ENCODE measurements at regions not wholly inside any gene's neighbourhood (a gene's known extent, or its start where the extent isn't known, plus 50 kb on each side); places are given as distances from the start of the nearest gene placed in this dataset.

DNA sequence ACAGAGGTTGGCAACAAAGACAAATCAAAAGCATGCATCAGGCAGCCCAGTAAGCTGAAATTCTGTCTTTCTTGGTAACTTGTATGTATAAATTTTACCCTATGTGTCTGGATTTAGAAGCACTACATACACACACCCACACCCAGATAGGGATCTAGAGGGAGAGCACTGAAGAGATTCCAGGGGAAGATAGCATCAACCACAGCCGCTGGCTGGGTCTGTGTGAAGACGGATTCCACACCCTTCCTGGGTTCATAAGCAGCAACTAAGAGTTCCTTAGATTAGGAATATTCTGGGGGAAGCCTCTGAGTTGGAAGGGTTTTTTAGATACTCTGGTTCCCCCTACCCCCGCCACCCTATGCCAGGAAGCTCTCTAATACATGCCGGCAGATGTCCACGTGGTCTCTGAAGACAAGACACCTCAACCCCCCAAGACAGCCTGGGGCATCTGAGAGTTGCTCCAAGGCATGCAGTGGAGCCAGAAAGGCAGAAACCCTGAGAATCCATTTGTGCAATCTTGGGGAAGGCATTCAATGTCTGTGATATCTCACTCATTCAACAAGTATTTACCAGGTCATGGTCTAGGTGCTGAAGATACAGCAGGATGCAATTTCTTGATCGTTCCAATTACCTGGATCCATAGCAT, 86.4 kb downstream of the NOG start:
- no peak overlapping the region for H3K27ac ChIP-seq
- 51 to 62% (median 52%) methylated on average over 6 of the region's 6 CpGs for WGBS, 3 donors
- intact Hi-C loops (cut with DNase I) = no loop called here
- no peaks in the 10 kb centered on the region for H3K36me3 ChIP-seq
- no peak for DNase-seq
- H3K4me1 ChIP-seq (ENCODE audit: insufficient read depth) = peaks cover 2% of the 10 kb centered on the region
- H3K27me3 ChIP-seq = no peaks in the 10 kb centered on the region
- no peak overlapping the region for H3K4me3 ChIP-seq
- TF ChIP-seq, protein P1, sequence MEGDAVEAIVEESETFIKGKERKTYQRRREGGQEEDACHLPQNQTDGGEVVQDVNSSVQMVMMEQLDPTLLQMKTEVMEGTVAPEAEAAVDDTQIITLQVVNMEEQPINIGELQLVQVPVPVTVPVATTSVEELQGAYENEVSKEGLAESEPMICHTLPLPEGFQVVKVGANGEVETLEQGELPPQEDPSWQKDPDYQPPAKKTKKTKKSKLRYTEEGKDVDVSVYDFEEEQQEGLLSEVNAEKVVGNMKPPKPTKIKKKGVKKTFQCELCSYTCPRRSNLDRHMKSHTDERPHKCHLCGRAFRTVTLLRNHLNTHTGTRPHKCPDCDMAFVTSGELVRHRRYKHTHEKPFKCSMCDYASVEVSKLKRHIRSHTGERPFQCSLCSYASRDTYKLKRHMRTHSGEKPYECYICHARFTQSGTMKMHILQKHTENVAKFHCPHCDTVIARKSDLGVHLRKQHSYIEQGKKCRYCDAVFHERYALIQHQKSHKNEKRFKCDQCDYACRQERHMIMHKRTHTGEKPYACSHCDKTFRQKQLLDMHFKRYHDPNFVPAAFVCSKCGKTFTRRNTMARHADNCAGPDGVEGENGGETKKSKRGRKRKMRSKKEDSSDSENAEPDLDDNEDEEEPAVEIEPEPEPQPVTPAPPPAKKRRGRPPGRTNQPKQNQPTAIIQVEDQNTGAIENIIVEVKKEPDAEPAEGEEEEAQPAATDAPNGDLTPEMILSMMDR (IDR thresholded peaks at IDR 0.05) = no peak
- TF ChIP-seq EP300 (IDR thresholded peaks at IDR 0.05) (no peak), POLR2A (IDR thresholded peaks at IDR 0.05) (no peak)
- H3K9me3 ChIP-seq = no peaks in the 10 kb centered on the region

DNA sequence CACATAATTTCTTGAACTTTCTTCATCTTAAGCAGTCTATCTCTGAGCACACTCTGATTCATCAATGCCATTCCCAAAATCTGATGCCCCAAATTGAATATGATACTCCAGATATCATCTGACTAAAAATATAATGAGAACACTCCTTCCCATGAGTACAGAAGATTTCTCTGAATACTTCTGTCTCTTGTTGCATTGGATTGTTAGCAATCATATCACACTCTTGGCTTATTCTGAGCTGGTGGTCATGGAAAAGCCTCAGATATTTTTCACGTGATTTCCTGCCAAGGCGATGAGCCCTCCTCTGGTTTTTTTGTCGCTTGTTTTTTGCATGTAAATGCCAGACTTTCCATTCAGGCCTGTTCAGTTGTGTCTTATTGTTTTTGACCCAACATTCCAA, 87.2 kb downstream of the NOG start:
- H3K4me3 ChIP-seq = no peak overlapping the region
- intact Hi-C loops (cut with DNase I) = no loop called here
- no peak for TF ChIP-seq EP300 (IDR thresholded peaks at IDR 0.05)
- no peak for TF ChIP-seq POLR2A (IDR thresholded peaks at IDR 0.05)
- TF ChIP-seq, protein P1 (IDR thresholded peaks at IDR 0.05) = no peak
- DNase-seq = no peak
- no peaks in the 10 kb centered on the region for H3K9me3 ChIP-seq
- H3K4me1 ChIP-seq (ENCODE audit: insufficient read depth) = peaks cover 2% of the 10 kb centered on the region
- whole genome bisulfite sequencing, 3 donors = 59 to 69% (median 64%) methylated on average over 3 of the region's 3 CpGs
- H3K27ac ChIP-seq = no peak overlapping the region
- no peaks in the 10 kb centered on the region for H3K27me3 ChIP-seq
- no peaks in the 10 kb centered on the region for H3K36me3 ChIP-seq

DNA sequence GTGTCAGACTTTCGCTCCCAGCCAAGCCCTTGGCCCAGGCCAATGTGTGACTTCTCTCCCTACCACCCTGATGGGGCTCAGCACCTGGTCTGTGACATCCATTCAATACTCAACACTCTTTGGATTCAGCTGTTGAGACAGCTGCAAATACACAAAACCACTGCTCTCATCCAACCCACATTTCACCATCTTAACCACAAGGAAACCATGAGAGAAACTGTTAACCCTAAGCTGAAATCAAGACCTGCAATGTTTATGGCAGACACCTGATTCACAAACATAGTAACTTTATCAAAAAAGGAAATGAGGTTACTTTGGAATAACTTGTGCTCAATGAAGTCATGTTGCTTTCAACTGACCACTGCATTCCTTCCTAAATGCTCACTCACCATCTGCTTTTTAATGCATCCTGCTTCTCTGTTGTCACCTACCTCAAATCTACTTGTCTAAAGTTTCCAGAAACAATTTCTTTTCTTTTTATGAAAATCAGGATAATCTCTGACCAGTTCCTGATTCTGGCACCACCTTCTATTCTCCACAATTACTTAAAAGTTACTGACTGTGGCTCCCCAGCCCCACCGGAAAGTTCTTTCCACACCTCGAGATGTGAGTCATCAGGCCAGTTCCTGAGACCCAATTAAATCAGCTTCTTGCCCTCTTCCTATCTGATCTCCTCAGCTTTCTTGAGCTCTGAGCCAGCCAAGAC, 88.2 kb downstream of the NOG start:
- TF ChIP-seq EP300 (IDR thresholded peaks at IDR 0.05) = no peak
- TF ChIP-seq POLR2A (IDR thresholded peaks at IDR 0.05) = no peak
- TF ChIP-seq, protein P1 (IDR thresholded peaks at IDR 0.05) = no peak
- H3K4me1 ChIP-seq (ENCODE audit: insufficient read depth) = peaks cover 2% of the 10 kb centered on the region
- H3K4me3 ChIP-seq = no peak overlapping the region
- DNase-seq = no peak
- H3K27ac ChIP-seq = no peak overlapping the region
- no peaks in the 10 kb centered on the region for H3K36me3 ChIP-seq
- 71 to 78% (median 72%) methylated on average over 3 of the region's 3 CpGs for WGBS, 3 donors
- no peaks in the 10 kb centered on the region for H3K27me3 ChIP-seq
- intact Hi-C loops (cut with DNase I) = no loop called here
- no peaks in the 10 kb centered on the region for H3K9me3 ChIP-seq

GRCh38 chr17:56688151-56688550, 94.7 kb downstream of the NOG start:
- intact Hi-C loops (cut with DNase I) = no loop called here

More at GRCh38 chr17:56688151-56688550, 94.7 kb downstream of the NOG start:
- H3K27me3 ChIP-seq = no peaks in the 10 kb centered on the region
- DNase-seq = no peak
- TF ChIP-seq POLR2A (IDR thresholded peaks at IDR 0.05) = no peak
- TF ChIP-seq, protein P1 (IDR thresholded peaks at IDR 0.05) = no peak
- no peak for TF ChIP-seq EP300 (IDR thresholded peaks at IDR 0.05)
- 82 to 91% (median 83%) methylated on average over 1 of the region's 1 CpG for WGBS, 3 donors
- H3K9me3 ChIP-seq = no peaks in the 10 kb centered on the region
- H3K27ac ChIP-seq = no peak overlapping the region
- H3K4me1 ChIP-seq (ENCODE audit: insufficient read depth) = no peaks in the 10 kb centered on the region
- no peak overlapping the region for H3K4me3 ChIP-seq
- H3K36me3 ChIP-seq = no peaks in the 10 kb centered on the region

Data from ovary (tissue), 7 donors.